GM12864 (cell line): ENCODE measurements at regions not wholly inside any gene's neighbourhood (a gene's known extent, or its start where the extent isn't known, plus 50 kb on each side); places are given as distances from the start of the nearest gene placed in this dataset.
"Not testable (repeated sequence)": the region's sequence is repeated elsewhere in the genome, so short reads cannot be mapped to it uniquely, and the experiment has no call there.

Experiments
- DNase-seq: peaks from one replicate; pipeline ENCODE4 v3.0.0-alpha.2; 2011; ENCODE audit warnings: low read depth
- H3K4me3 ChIP-seq: 2 replicates; pipeline ENCODE4 v1.5.1; 2011; ENCODE audit warnings: mild to moderate bottlenecking, low read depth, low read length, control low read depth
- TF ChIP-seq, protein P1 (sequence below): IDR thresholded peaks from 2 replicates; pipeline ENCODE4 v1.5.1; 2011; ENCODE audit warnings: low read depth, mild to moderate bottlenecking, moderate library complexity, low read length, control low read depth, inconsistent platforms; ENCODE audit errors: missing control alignments

DNA sequence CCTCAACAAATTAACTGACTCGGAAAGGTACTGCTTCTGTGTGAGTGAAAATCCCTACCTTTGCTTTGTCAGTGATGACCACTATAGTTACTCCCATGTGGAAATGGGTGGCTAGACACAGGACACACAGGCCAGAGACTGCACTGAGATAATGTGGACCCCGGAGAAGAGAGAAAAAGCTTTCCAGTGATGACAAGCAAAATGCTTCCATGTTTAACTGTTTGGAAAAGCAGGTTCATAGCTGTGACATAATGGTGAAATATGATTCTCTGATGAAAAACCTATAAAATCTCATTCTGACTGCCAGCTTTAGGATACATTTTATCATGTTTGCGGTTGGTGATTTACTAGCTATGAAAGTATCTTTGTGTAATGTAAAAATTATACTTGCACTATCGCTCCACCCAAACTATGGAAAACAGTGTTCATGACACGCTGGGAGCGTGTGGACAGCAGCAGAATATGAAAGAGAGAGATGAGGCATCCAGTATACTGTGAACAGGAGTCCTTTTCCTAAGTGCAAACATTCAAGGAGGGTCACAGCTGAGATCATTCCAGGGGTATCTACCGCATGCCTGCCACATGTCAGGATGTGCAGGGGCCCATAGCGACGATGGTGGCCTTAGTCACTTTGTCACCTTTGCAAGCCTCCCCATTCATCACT, 782.7 kb upstream of the SOX11 start:
- TF ChIP-seq, protein P1, sequence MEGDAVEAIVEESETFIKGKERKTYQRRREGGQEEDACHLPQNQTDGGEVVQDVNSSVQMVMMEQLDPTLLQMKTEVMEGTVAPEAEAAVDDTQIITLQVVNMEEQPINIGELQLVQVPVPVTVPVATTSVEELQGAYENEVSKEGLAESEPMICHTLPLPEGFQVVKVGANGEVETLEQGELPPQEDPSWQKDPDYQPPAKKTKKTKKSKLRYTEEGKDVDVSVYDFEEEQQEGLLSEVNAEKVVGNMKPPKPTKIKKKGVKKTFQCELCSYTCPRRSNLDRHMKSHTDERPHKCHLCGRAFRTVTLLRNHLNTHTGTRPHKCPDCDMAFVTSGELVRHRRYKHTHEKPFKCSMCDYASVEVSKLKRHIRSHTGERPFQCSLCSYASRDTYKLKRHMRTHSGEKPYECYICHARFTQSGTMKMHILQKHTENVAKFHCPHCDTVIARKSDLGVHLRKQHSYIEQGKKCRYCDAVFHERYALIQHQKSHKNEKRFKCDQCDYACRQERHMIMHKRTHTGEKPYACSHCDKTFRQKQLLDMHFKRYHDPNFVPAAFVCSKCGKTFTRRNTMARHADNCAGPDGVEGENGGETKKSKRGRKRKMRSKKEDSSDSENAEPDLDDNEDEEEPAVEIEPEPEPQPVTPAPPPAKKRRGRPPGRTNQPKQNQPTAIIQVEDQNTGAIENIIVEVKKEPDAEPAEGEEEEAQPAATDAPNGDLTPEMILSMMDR: no peak
- H3K4me3 ChIP-seq: no peak overlapping the region
- DNase-seq: no peak

DNA sequence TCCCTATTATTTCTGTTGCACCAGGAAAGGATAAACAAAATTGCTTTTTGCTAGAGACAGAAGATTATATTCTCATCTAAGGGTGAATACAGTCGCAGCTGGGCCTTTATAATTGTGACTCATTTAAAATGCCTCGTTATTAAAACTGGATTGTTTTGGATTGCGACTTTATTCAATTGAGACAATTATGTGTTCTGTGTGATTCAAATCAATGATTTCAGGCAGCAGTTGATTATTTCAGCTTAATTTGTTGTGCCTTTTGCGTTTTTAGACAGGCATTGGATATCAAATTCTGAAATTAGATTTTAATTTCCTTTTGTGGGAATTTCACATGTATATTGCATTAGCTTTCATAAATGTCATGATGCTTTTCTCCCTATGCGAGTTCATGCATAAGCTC, 778.1 kb upstream of the SOX11 start:
- TF ChIP-seq, protein P1: no peak
- H3K4me3 ChIP-seq: no peak overlapping the region
- no peak for DNase-seq

- TF ChIP-seq, protein P1: no peak
- no peak overlapping the region for H3K4me3 ChIP-seq
- no peak for DNase-seq
These were observed 777.6 kb upstream of the SOX11 start for GRCh38 chr2:4914551-4914950.

- H3K4me3 ChIP-seq: no peak overlapping the region
- DNase-seq: no peak
- TF ChIP-seq, protein P1: no peak
These were observed 776.8 kb upstream of the SOX11 start for GRCh38 chr2:4915357-4915756.

DNA sequence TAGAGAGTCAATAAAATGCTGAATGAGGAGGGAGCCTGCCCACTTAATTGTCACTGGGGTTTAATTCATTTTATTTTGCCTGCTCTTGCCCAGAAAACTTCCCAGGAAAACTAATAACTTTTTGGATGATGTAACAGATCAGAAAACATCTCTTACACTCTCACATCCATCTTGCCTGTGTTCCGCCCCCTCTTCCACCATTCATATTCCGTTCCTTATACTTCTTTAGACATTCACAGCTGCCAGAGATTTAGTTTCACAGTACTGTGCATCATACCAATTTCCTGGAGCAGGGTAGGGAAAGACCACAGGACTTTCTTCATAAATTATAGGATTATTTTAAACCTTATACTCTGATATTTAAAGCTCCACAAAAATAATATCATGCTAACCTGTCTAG, 776.1 kb upstream of the SOX11 start:
- no peak overlapping the region for H3K4me3 ChIP-seq
- DNase-seq: no peak
- TF ChIP-seq, protein P1: no peak

GRCh38 chr2:4930704-4931103, 761.5 kb upstream of the SOX11 start:
- TF ChIP-seq, protein P1: no peak
- DNase-seq: no peak
- no peak overlapping the region for H3K4me3 ChIP-seq

GRCh38 chr2:4931721-4932365, 760.3 kb upstream of the SOX11 start:
- TF ChIP-seq, protein P1: no peak
- no peak overlapping the region for H3K4me3 ChIP-seq
- DNase-seq: no peak

DNA sequence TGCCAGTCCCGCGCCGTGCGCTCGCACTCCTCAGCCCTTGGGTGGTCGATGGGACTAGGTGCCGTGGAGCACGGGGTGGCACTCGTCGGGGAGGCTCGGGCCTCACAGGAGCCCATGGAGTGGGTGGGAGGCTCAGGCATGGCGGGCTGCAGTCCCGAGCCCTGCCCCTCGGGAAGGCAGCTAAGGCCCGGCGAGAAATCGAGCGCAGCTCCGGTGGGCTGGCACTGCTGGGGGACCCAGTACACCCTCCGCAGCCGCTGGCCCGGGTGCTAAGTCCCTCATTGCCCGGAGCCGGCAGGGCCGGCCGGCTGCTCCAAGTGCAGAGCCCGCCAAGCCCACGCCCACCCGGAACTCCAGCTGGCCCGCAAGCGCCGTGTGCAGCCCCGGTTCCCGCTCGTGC, 756.9 kb upstream of the SOX11 start:
- DNase-seq, H3K4me3 ChIP-seq: not testable (repeated sequence)
